NCI-H187 (cell line): ENCODE measurements at regions not wholly inside any gene's neighbourhood (a gene's known extent, or its start where the extent isn't known, plus 50 kb on each side); places are given as distances from the start of the nearest gene placed in this dataset.
A peak's percentile ranks its signal among the peaks of the same experiment; 100 is the strongest.

Source experiments
- DNase-seq, 2 experiments: peaks; one replicate each; lab custom pipeline; 2025; lab: John Stamatoyannopoulos, UW

DNA sequence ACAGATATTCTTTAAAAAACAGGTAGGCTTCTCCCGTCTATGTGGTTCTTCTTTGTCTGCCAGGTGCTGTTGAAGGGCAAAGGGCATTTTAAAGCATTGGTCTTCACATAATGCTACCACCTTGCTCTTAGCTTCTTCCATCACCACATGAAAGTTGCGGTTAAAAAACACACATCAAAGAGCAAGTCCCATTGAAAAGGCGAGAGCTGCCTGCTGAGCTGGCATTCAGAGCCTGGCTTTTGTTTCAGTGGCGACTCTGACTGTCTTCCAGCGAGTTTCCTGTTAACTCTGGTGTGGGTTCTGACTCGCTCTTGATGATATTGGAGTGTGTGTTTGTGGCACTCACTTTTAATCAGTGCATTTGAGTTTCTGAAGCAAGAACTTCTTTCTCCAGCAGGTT is 624.9 kb upstream of the FANCL start:
- peak; percentile 51 to 60 for DNase-seq

DNA sequence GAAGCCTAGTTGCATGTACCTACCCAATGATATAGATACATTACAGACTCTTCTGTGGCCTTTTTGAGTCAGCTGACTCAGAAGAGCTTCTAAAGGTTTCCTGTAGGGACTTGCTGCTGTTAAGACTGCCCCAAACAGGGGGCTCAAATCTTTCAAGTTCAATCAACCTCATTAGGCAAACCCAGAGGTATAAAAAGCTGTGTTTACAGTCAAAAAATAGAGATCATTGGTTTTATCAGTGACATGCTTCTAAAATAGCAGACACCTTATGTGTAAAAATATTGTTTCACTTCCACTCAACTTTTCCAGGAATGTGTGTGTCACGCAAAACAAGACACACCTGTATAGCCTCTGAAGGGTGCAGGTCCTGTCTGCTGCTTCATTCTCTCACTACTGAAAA is 624.3 kb upstream of the FANCL start:
- DNase-seq, result no peak

- no peak for DNase-seq
Observed at GRCh38 chr2:58862244-58862643, 621.1 kb upstream of the FANCL start.

DNA sequence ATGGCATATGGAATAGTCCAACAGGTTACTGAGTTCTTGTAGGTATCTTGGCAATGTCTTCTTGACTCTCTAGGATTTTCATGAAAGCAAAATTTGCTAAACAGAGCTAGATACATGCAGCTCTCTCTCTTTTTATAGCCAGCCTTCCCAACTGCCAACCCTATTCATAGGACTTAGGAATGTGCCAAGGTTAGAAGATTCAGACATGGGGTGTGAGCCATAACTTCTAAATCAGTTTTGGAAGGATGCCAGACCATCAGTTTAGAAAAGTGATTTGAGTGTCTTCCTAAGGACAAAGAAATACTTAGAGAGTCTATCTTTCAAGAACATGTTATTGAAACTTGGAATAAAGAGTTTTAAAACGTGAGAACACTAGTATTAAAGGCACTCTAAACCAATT is 619.5 kb upstream of the FANCL start:
- peak; percentile 56 to 73 for DNase-seq

GRCh38 chr2:58856100-58856499 is 615.0 kb upstream of the FANCL start:
- no peak for DNase-seq

GRCh38 chr2:58853420-58853819 is 612.3 kb upstream of the FANCL start:
- DNase-seq, result no peak

DNA sequence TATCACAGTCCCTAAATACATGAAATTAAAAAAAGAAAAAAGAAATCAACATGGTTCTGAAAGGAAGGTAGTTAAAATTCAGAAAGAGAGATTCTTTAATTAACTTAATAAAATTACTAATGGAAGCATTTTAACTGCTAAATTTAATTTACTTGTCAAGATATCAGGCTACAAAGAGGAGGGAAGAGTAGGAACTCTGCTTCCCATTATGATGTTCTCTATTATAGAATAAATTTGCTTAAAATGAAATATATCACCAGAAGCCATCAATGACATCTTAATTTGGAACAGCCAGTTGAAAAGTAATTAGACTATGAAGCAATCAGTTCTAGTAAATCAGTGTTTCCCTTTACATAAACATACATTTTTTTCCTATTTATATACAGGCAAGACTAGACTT is 611.8 kb upstream of the FANCL start:
- DNase-seq, result no peak

DNA sequence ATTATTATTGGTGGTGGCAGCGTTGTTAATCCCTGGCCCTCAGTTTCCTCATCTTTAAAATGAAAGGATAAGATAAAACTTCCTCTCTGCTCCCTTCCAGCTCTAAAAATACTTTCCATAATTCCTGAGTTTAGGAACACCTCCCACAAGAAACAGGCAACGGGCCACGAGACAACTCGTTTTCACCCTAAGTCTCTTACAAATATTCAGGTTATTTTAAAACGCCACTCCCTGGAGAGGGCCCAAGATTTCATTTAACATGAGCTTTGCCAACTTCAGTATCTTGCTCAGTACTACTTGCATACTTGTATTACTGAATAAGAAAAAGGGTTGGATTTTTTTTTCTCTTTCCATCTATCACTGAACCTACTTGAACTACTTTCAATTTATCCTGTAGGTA is 611.1 kb upstream of the FANCL start:
- no peak for DNase-seq

GRCh38 chr2:58851598-58851997 is 610.5 kb upstream of the FANCL start:
- DNase-seq, result no peak

DNA sequence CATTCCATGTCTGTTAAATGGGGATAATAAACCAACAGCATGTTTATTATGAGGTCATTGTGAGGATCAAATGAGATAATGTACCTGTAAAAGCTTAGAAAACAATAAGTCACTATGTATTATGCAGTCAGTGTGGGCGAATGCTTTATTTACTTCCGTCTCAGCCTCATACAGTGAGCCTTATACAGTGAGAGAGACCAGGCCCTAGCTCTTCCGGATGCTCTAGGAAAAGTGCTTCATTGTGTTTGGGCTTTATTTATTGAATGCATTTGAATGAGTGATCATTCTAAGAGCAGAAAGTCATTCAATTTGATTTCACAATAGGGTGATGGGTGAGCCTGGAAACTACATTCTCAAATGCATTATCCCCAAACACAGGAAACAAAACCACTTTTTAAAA is 603.9 kb upstream of the FANCL start:
- DNase-seq, result no peak

DNA sequence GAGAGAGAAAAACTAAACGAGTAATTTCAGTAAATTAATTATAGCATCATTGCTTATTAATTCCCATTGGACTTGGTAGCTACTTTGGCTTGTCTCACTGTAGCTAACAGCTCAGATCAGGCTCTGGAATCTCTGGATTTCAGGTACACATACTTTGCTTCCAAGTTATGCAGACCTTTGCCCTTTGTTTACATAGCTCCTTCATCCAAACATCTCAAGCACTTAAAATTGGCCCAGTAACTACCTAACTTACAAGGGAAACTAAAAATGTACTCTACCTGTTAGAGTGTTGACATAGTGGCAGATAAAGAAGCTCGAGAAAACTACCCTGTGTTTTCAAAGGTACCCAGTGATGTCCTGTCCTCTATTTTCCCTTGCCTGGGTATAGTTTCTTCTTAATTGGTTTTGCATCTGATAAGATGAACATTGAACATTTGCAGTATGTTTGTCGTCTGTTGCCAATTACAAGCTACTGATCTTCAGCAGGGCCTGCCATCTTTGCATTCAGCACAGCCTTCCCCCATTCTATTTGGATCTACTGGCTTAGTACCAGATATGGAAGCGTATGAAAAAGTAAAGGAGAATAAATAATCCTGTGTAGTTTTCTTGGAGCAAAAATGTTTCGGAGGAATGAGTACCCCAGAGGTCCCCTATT is 601.5 kb upstream of the FANCL start:
- no peak for DNase-seq

DNA sequence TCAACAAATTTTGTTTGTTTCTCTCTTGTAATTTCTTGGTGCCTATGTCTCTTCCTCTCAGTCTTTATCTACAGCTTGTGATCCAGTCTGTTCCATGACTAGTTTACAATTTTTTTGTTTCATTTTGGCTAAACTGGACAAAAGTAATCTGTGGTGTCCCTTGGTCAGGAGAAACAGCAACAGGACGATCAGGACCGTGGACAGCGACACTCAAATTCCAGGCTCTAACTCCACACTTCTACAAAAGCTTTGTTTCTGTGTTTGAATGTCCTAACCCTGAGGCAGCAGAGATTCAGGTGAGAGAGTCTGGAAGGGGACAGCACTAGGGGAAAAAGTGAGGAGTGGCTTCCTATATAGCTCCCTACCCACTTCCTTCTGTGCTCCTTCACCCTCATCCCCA is 593.3 kb upstream of the FANCL start:
- no peak for DNase-seq

- DNase-seq, result no peak
Observed at GRCh38 chr2:58826795-58827194, 585.7 kb upstream of the FANCL start.

DNA sequence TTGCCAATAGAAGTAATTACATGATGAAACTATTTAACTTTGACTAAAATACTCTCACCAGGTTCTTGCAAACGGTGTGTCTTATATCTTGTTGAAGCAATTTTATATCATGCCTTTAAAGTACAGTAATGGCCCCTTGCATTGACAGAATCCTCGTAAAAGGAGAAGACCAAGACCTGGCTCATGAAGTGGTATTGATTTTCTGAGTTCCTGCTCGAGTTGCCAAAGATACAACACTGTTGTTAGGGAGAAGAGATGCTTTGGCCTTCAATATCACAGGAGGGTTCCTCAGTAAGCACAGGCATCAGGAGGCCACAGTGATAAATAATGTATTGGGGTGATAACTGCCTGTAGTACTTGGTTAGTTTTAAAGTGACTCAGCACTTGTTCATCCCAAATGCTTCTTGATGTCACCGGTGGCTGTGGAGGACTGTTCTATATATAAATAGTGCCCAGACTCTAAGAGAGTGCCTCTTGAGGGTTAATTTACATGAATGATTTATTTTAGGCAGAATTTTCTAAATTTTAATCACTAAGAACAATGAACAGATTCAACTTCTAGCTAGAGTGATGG is 571.7 kb upstream of the FANCL start:
- DNase-seq, result peak; percentile 64 to 77

DNA sequence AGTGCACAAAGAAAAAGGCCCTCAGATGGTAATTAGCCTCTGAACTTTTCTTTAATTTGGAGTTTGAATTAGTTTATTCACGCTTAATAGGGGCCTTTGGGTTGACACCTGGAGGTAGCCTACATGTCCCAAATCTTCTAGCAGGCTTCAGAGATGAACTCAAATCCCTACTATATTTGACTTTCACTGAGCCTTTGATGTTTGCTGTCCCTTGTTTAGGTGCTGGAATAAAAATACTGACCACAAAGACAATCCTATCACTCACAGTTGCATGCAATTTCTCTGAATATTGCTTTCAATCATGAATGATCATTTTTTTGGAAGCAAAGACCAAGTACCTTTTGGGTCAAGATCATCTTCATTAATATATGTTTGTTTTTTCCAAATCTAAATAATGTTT is 564.0 kb upstream of the FANCL start:
- no peak for DNase-seq

- no peak for DNase-seq
Observed at GRCh38 chr2:58803192-58803591, 562.1 kb upstream of the FANCL start.

GRCh38 chr2:58800881-58801280 is 559.8 kb upstream of the FANCL start:
- no peak for DNase-seq

GRCh38 chr2:58798676-58799208 is 557.6 kb upstream of the FANCL start:
- no peak for DNase-seq

- no peak for DNase-seq
Observed at GRCh38 chr2:58796239-58796910, 555.2 kb upstream of the FANCL start.

DNA sequence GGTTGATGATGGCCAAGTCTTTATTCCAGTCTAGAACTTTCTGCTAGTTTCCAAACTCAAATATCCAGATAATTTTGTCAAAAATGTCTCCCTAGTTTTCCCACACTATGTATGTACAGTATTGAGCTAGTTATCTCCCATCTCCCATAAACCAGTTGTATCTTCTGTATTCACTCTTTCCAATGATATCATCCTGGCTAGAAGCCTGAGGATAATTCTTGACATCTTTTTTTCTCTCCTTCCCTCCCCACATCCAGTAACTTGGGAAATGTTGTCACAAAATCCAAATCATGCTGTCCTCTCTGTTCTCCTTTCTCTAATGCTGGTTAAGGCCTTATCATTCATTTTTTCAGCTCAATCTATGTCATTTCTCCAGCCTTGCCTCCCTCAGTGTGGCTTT is 553.8 kb upstream of the FANCL start:
- no peak for DNase-seq

DNA sequence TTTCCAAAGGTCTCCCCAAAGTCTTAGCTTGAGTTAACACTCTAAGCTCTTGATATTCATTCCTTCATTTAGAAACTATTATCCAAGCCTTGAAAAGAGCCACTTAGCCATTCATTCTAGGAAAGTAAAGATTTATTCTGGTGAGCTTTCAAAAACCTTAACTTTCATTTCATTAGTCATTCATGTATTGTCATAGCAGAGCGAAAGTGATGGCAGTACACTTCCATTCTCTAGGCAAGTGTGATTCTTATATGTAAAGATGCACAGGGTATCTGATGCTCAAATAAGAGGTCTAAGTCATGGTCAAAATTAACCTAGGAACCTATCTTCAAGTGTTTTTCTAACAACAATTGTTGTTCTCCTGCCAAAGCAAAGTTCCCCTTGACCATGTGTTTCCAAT is 553.0 kb upstream of the FANCL start:
- no peak for DNase-seq

- DNase-seq, result no peak
Observed at GRCh38 chr2:58788402-58788801, 547.3 kb upstream of the FANCL start.

GRCh38 chr2:58770846-58771245 is 529.7 kb upstream of the FANCL start:
- no peak for DNase-seq

DNA sequence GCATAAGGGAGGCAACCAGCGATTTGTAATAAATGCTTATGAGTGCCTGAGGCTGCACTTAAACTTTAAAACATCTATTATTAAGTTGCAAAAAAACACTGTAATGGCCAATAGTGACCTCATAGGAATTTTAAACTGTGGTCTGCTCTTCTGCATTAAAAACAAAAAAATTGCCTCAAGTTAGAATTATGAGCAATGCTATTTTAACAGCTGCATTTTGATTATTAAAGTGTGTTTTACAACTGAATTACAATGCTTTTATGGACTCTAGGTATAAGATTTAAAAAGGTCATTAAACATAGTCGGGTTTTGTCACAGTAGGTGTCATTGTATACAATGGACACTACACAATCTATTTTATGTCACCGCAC is 528.7 kb upstream of the FANCL start:
- peak in 1 of 2 experiments; percentile 41 for DNase-seq
